ENCODE measurements at regions not wholly inside any gene's neighbourhood (a gene's known extent, or its start where the extent isn't known, plus 50 kb on each side); places are given as distances from the start of the nearest gene placed in this dataset.

DNA sequence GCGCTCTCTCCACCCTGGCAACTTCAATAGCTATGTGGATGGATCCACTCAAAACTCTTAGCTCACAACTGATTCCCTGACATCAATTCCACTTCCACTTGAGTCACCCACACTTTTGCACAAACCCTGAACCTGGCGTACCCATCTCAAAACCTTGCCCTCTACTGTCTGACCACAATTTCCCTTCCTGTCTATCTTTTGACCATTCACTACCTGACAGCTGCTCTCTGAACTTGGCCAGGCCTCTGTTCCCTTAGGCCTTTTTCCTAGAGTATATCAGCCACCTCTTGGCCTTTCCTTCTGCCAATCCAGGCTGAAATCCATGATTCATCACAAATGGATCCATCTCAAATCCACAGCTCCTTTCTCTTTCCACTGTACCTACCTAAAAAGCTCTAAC, 106.0 kb downstream of the RPL27A start:
- TF ChIP-seq, protein P1, sequence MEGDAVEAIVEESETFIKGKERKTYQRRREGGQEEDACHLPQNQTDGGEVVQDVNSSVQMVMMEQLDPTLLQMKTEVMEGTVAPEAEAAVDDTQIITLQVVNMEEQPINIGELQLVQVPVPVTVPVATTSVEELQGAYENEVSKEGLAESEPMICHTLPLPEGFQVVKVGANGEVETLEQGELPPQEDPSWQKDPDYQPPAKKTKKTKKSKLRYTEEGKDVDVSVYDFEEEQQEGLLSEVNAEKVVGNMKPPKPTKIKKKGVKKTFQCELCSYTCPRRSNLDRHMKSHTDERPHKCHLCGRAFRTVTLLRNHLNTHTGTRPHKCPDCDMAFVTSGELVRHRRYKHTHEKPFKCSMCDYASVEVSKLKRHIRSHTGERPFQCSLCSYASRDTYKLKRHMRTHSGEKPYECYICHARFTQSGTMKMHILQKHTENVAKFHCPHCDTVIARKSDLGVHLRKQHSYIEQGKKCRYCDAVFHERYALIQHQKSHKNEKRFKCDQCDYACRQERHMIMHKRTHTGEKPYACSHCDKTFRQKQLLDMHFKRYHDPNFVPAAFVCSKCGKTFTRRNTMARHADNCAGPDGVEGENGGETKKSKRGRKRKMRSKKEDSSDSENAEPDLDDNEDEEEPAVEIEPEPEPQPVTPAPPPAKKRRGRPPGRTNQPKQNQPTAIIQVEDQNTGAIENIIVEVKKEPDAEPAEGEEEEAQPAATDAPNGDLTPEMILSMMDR (IDR thresholded peaks at IDR 0.05) = no peak
- TF ChIP-seq JUND (IDR thresholded peaks at IDR 0.05) (no peak), GABPA (IDR thresholded peaks at IDR 0.05; ENCODE audit: low read depth) (no peak)
- TF ChIP-seq, protein P2, sequence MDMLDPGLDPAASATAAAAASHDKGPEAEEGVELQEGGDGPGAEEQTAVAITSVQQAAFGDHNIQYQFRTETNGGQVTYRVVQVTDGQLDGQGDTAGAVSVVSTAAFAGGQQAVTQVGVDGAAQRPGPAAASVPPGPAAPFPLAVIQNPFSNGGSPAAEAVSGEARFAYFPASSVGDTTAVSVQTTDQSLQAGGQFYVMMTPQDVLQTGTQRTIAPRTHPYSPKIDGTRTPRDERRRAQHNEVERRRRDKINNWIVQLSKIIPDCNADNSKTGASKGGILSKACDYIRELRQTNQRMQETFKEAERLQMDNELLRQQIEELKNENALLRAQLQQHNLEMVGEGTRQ (IDR thresholded peaks at IDR 0.05; ENCODE audit: borderline replicate concordance, low read depth, low read length) = no peak
- TF ChIP-seq, protein P3, sequence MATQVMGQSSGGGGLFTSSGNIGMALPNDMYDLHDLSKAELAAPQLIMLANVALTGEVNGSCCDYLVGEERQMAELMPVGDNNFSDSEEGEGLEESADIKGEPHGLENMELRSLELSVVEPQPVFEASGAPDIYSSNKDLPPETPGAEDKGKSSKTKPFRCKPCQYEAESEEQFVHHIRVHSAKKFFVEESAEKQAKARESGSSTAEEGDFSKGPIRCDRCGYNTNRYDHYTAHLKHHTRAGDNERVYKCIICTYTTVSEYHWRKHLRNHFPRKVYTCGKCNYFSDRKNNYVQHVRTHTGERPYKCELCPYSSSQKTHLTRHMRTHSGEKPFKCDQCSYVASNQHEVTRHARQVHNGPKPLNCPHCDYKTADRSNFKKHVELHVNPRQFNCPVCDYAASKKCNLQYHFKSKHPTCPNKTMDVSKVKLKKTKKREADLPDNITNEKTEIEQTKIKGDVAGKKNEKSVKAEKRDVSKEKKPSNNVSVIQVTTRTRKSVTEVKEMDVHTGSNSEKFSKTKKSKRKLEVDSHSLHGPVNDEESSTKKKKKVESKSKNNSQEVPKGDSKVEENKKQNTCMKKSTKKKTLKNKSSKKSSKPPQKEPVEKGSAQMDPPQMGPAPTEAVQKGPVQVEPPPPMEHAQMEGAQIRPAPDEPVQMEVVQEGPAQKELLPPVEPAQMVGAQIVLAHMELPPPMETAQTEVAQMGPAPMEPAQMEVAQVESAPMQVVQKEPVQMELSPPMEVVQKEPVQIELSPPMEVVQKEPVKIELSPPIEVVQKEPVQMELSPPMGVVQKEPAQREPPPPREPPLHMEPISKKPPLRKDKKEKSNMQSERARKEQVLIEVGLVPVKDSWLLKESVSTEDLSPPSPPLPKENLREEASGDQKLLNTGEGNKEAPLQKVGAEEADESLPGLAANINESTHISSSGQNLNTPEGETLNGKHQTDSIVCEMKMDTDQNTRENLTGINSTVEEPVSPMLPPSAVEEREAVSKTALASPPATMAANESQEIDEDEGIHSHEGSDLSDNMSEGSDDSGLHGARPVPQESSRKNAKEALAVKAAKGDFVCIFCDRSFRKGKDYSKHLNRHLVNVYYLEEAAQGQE (IDR thresholded peaks at IDR 0.05; ENCODE audit: low read depth, low read length) = no peak
